Activated CD8-positive, alpha-beta memory T cell treated with anti-CD3 and anti-CD28 coated beads for 36 hours (primary cell): ENCODE measurements at regions not wholly inside any gene's neighbourhood (a gene's known extent, or its start where the extent isn't known, plus 50 kb on each side); places are given as distances from the start of the nearest gene placed in this dataset.

Experiments used
- CTCF ChIA-PET: fragments of 350-600 bp; sonication (Branson Sonifier 250); formaldehyde crosslinking; loops from one replicate; lab custom pipeline; 2021; ENCODE audit warnings: antibody characterized with exemption; lab: Charles Lee
- POLR2A ChIA-PET: fragments of 350-600 bp; sonication (Branson Sonifier 250); formaldehyde crosslinking; loops from one replicate; lab custom pipeline; 2021; ENCODE audit warnings: antibody characterized with exemption; lab: Charles Lee

- CTCF ChIA-PET, result no interaction called here
- POLR2A ChIA-PET, result no interaction called here
These were observed 323.2 kb downstream of the RDH14 start for GRCh38 chr2:18237298-18237697.

- CTCF ChIA-PET, result no interaction called here
- POLR2A ChIA-PET, result no interaction called here
These were observed 327.6 kb downstream of the RDH14 start for GRCh38 chr2:18232731-18233438.

- ChIA-PET POLR2A (no interaction called here), CTCF (no interaction called here)
These were observed 329.8 kb downstream of the RDH14 start for GRCh38 chr2:18230668-18231067.

GRCh38 chr2:18219676-18220075 lies 340.8 kb downstream of the RDH14 start:
- ChIA-PET CTCF (no interaction called here), POLR2A (no interaction called here)

GRCh38 chr2:18218160-18218933 lies 339.9 kb downstream of the KCNS3 start:
- ChIA-PET CTCF (no interaction called here), POLR2A (no interaction called here)

GRCh38 chr2:18214936-18215335 lies 336.5 kb downstream of the KCNS3 start:
- CTCF ChIA-PET, result no interaction called here
- POLR2A ChIA-PET, result no interaction called here

GRCh38 chr2:18213986-18214385 lies 335.5 kb downstream of the KCNS3 start:
- POLR2A ChIA-PET, result no interaction called here
- CTCF ChIA-PET, result no interaction called here

GRCh38 chr2:18209934-18210639 lies 331.6 kb downstream of the KCNS3 start:
- CTCF ChIA-PET, result no interaction called here

GRCh38 chr2:18208956-18209355 lies 330.5 kb downstream of the KCNS3 start:
- POLR2A ChIA-PET, result no interaction called here
- CTCF ChIA-PET, result no interaction called here

More at GRCh38 chr2:18209934-18210639, 331.6 kb downstream of the KCNS3 start:
- POLR2A ChIA-PET, result no interaction called here

GRCh38 chr2:18200771-18201170 lies 322.3 kb downstream of the KCNS3 start:
- CTCF ChIA-PET, result no interaction called here
- POLR2A ChIA-PET, result no interaction called here

GRCh38 chr2:18198677-18199076 lies 320.2 kb downstream of the KCNS3 start:
- ChIA-PET POLR2A (no interaction called here), CTCF (no interaction called here)

GRCh38 chr2:18194161-18194560 lies 315.7 kb downstream of the KCNS3 start:
- POLR2A ChIA-PET, result no interaction called here
- CTCF ChIA-PET, result no interaction called here

- POLR2A ChIA-PET, result no interaction called here
- CTCF ChIA-PET, result no interaction called here
These were observed 308.5 kb downstream of the KCNS3 start for GRCh38 chr2:18186816-18187613.

- ChIA-PET POLR2A (no interaction called here), CTCF (no interaction called here)
These were observed 304.4 kb downstream of the KCNS3 start for GRCh38 chr2:18182861-18183260.

GRCh38 chr2:18180912-18181311 lies 302.4 kb downstream of the KCNS3 start:
- CTCF ChIA-PET, result no interaction called here
- POLR2A ChIA-PET, result no interaction called here

GRCh38 chr2:18180031-18180610 lies 301.7 kb downstream of the KCNS3 start:
- ChIA-PET CTCF (no interaction called here), POLR2A (no interaction called here)

GRCh38 chr2:18178736-18179349 lies 300.4 kb downstream of the KCNS3 start:
- CTCF ChIA-PET, result no interaction called here
- POLR2A ChIA-PET, result no interaction called here

GRCh38 chr2:18176679-18177215 lies 298.3 kb downstream of the KCNS3 start:
- ChIA-PET POLR2A (no interaction called here), CTCF (no interaction called here)

- ChIA-PET POLR2A (no interaction called here), CTCF (no interaction called here)
These were observed 294.1 kb downstream of the KCNS3 start for GRCh38 chr2:18172607-18173006.
